ENCODE measurements at regions not wholly inside any gene's neighbourhood (a gene's known extent, or its start where the extent isn't known, plus 50 kb on each side); places are given as distances from the start of the nearest gene placed in this dataset.

GRCh38 chr10:15462253-15462897 is 91.3 kb upstream of the FAM171A1 start:
- Histone ChIP-seq H3K4me3 (ENCODE audit: insufficient read depth, low read length) (no peak overlapping the region), H3K27me3 (ENCODE audit: insufficient read depth, low read length) (peaks cover 10% of the 10 kb centered on the region), H3K27ac (ENCODE audit: low read depth, low read length) (peak overlapping the region; percentile 56), H3K4me2 (ENCODE audit: insufficient read depth, low read length) (peak overlapping the region; percentile 21), H3K4me1 (ENCODE audit: insufficient read depth, low read length) (peaks cover 11% of the 10 kb centered on the region), H2AFZ (ENCODE audit: low read length) (no peak overlapping the region), H3K36me3 (ENCODE audit: insufficient read depth, low read length) (no peaks in the 10 kb centered on the region), H3K79me2 (ENCODE audit: insufficient read depth, low read length) (no peaks in the 10 kb centered on the region), H4K20me1 (ENCODE audit: insufficient read depth, low read length) (no peaks in the 10 kb centered on the region), H3K9me3 (ENCODE audit: low read depth, low read length) (no peaks in the 10 kb centered on the region)
- no peak for DNase-seq (ENCODE audit: insufficient read length, low spot score, missing footprints)
- TF ChIP-seq CTCF (IDR thresholded peaks at IDR 0.05; ENCODE audit: extremely low read depth, low read depth, low read length), result no peak

- no peak overlapping the region for H3K4me3 ChIP-seq (ENCODE audit: insufficient read depth, low read length)
- peak overlapping the region; percentile 3 for H2AFZ ChIP-seq (ENCODE audit: low read length)
- peak overlapping the region; percentile 56 for H3K27ac ChIP-seq (ENCODE audit: low read depth, low read length)
- H3K9me3 ChIP-seq (ENCODE audit: low read depth, low read length), result no peaks in the 10 kb centered on the region
- TF ChIP-seq CTCF (IDR thresholded peaks at IDR 0.05; ENCODE audit: extremely low read depth, low read depth, low read length), result peak; percentile 49
- H3K4me2 ChIP-seq (ENCODE audit: insufficient read depth, low read length), result peak overlapping the region; percentile 21
- DNase-seq (ENCODE audit: insufficient read length, low spot score, missing footprints), result peak; percentile 73
- H3K36me3 ChIP-seq (ENCODE audit: insufficient read depth, low read length), result no peaks in the 10 kb centered on the region
- H3K79me2 ChIP-seq (ENCODE audit: insufficient read depth, low read length), result no peaks in the 10 kb centered on the region
- peaks cover 5% of the 10 kb centered on the region for H3K27me3 ChIP-seq (ENCODE audit: insufficient read depth, low read length)
- peaks cover 11% of the 10 kb centered on the region for H3K4me1 ChIP-seq (ENCODE audit: insufficient read depth, low read length)
- no peaks in the 10 kb centered on the region for H4K20me1 ChIP-seq (ENCODE audit: insufficient read depth, low read length)
Observed at GRCh38 chr10:15461353-15462108, 90.4 kb upstream of the FAM171A1 start.

GRCh38 chr10:15460661-15461060 is 89.6 kb upstream of the FAM171A1 start:
- Histone ChIP-seq H3K4me2 (ENCODE audit: insufficient read depth, low read length) (no peak overlapping the region), H3K4me3 (ENCODE audit: insufficient read depth, low read length) (no peak overlapping the region), H3K4me1 (ENCODE audit: insufficient read depth, low read length) (peaks cover 11% of the 10 kb centered on the region), H3K36me3 (ENCODE audit: insufficient read depth, low read length) (no peaks in the 10 kb centered on the region), H3K27ac (ENCODE audit: low read depth, low read length) (no peak overlapping the region), H3K79me2 (ENCODE audit: insufficient read depth, low read length) (no peaks in the 10 kb centered on the region), H2AFZ (ENCODE audit: low read length) (no peak overlapping the region), H3K9me3 (ENCODE audit: low read depth, low read length) (no peaks in the 10 kb centered on the region), H3K27me3 (ENCODE audit: insufficient read depth, low read length) (peaks cover 3% of the 10 kb centered on the region), H4K20me1 (ENCODE audit: insufficient read depth, low read length) (no peaks in the 10 kb centered on the region)
- DNase-seq (ENCODE audit: insufficient read length, low spot score, missing footprints), result no peak
- no peak for TF ChIP-seq CTCF (IDR thresholded peaks at IDR 0.05; ENCODE audit: extremely low read depth, low read depth, low read length)

GRCh38 chr10:15459218-15459617 is 88.1 kb upstream of the FAM171A1 start:
- Histone ChIP-seq H3K79me2 (ENCODE audit: insufficient read depth, low read length) (no peaks in the 10 kb centered on the region), H3K4me2 (ENCODE audit: insufficient read depth, low read length) (no peak overlapping the region), H3K36me3 (ENCODE audit: insufficient read depth, low read length) (no peaks in the 10 kb centered on the region), H3K4me1 (ENCODE audit: insufficient read depth, low read length) (peaks cover 11% of the 10 kb centered on the region), H3K27ac (ENCODE audit: low read depth, low read length) (no peak overlapping the region), H2AFZ (ENCODE audit: low read length) (no peak overlapping the region), H4K20me1 (ENCODE audit: insufficient read depth, low read length) (no peaks in the 10 kb centered on the region), H3K4me3 (ENCODE audit: insufficient read depth, low read length) (no peak overlapping the region), H3K9me3 (ENCODE audit: low read depth, low read length) (no peaks in the 10 kb centered on the region), H3K27me3 (ENCODE audit: insufficient read depth, low read length) (peaks cover 3% of the 10 kb centered on the region)
- TF ChIP-seq CTCF (IDR thresholded peaks at IDR 0.05; ENCODE audit: extremely low read depth, low read depth, low read length), result no peak
- no peak for DNase-seq (ENCODE audit: insufficient read length, low spot score, missing footprints)
